Testis (tissue), 2 donors: ENCODE measurements at regions not wholly inside any gene's neighbourhood (a gene's known extent, or its start where the extent isn't known, plus 50 kb on each side); places are given as distances from the start of the nearest gene placed in this dataset.

ENCODE experiments used
- DNase-seq: peaks from one replicate; pipeline ENCODE4 v3.0.0-alpha.2; 2019
- H3K27ac ChIP-seq, 2 donors: fragments of 200-600 bp; sonication (generic); one replicate each; pipeline ENCODE4 v1.5.1; 2019
- H3K27me3 ChIP-seq: fragments of 200-600 bp; sonication (generic); one replicate; pipeline ENCODE4 v1.5.1; 2019
- H3K36me3 ChIP-seq: fragments of 200-600 bp; sonication (generic); one replicate; pipeline ENCODE4 v1.5.1; 2017; ENCODE audit warnings: low read depth; ENCODE audit errors: missing control alignments
- H3K4me1 ChIP-seq: fragments of 200-600 bp; sonication (generic); one replicate; pipeline ENCODE4 v1.5.1; 2019
- H3K4me3 ChIP-seq, 2 donors: fragments of 200-600 bp; sonication (generic); one replicate each; pipeline ENCODE4 v1.5.1; 2017 to 2019
- H3K9me3 ChIP-seq: fragments of 200-600 bp; sonication (generic); one replicate; pipeline ENCODE4 v1.5.1; 2017
- POLR2A ChIP-seq: fragments of 450-650 bp; IDR thresholded peaks from one replicate; pipeline ENCODE4 v1.6.1; 2017; ENCODE audit warnings: antibody characterized with exemption, mild to moderate bottlenecking, moderate library complexity
- WGBS, 2 donors: methylation state at CpG; one replicate each; pipeline ENCODE4 v1.1.5; 2018; 5-methylcytosine and 5-hydroxymethylcytosine counted together
- intact Hi-C: fragments of 100-400 bp; cut with DNase I; formaldehyde crosslinking; loops from one replicate; pipeline ENCODE4 v1.15.1; 2023; ENCODE audit warnings: low total_unique reads
- TF ChIP-seq, protein P1 (sequence below), 3 experiments: fragments of 450-650 bp in 2 of 3; fragments of 200-600 bp in 1 of 3; sonication (generic) in 1 of 3; IDR thresholded peaks; one replicate each; pipeline ENCODE4 v1.5.1; 2016 to 2019; ENCODE audit warnings: antibody characterized with exemption in 3 of 3, mild to moderate bottlenecking in 2 of 3, moderate library complexity in 1 of 3

DNA sequence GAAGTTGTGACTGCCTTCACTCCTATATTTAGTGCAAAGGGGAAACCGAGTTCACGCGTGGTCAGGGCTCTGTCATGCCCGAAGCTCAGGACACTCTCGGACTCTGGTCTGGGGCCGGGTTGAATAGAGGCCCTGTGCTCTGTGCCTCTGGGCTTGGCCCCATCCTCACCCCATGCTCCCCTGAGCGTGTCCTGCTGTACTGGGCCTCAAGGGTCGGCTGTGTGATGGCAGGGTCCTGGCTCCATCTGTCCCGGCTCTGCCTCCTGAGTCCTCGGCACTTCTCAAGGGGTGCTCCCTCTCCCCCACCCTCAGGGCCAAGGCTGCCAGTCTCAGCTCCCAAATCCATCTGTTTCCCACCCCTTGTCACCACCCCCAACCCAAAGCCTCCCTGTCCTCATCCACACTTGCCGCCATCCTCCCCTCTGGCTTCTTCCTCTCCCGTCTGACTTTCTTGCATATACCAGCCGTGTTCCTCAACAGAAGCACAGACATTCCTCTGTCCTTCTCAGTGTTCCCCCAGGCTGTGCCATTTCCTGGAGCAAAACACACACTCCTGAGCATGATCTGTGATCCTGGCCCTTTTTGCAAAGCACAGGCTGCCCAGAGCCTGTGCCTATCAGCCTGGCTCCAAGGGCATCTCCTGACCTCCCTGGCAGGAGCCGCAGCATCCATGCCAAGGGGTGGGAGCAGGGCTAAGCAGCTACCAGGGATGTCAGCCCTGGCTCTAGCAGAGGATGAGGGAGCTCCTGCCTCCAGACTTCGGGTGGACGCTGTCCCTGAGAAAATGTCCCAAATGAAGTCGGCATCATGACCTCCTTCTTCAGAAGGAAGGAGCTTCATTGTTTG, 64.2 kb upstream of the OTOS start:
- no peak for TF ChIP-seq POLR2A
- TF ChIP-seq, protein P1, sequence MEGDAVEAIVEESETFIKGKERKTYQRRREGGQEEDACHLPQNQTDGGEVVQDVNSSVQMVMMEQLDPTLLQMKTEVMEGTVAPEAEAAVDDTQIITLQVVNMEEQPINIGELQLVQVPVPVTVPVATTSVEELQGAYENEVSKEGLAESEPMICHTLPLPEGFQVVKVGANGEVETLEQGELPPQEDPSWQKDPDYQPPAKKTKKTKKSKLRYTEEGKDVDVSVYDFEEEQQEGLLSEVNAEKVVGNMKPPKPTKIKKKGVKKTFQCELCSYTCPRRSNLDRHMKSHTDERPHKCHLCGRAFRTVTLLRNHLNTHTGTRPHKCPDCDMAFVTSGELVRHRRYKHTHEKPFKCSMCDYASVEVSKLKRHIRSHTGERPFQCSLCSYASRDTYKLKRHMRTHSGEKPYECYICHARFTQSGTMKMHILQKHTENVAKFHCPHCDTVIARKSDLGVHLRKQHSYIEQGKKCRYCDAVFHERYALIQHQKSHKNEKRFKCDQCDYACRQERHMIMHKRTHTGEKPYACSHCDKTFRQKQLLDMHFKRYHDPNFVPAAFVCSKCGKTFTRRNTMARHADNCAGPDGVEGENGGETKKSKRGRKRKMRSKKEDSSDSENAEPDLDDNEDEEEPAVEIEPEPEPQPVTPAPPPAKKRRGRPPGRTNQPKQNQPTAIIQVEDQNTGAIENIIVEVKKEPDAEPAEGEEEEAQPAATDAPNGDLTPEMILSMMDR (IDR thresholded peaks at IDR 0.05): no peak
- Histone ChIP-seq H3K27me3 (no peaks in the 10 kb centered on the region), H3K36me3 (no peaks in the 10 kb centered on the region), H3K4me3 (no peak overlapping the region), H3K4me1 (no peaks in the 10 kb centered on the region), H3K9me3 (no peaks in the 10 kb centered on the region), H3K27ac (no peak overlapping the region)
- DNase-seq: no peak
- 71 to 84% methylated on average over 7 to 17 of the region's 17 CpGs for WGBS, 2 donors
- intact Hi-C loops: no loop called here

DNA sequence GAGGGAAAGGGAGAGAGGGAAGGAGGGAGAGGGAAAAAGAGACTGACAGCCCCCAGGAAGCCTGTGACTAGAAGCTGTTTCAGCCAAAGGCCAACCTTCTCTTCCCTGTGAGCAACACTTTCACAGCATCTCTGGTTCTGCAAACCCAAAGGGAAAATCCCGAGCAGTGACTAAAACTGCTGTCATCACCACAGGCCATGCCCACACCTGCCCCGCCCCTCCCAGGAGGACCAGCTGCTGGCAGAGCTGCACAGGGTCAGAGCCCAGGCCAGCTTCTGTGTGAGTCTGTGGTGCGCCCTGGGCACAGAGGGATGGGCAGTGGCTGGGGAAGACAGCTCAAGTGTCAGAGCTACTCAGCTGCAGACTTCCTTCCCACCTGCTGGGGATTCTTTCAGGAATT, 64.9 kb upstream of the OTOS start:
- intact Hi-C loops: no loop called here
- Histone ChIP-seq H3K36me3 (no peaks in the 10 kb centered on the region), H3K9me3 (no peaks in the 10 kb centered on the region), H3K4me3 (no peak overlapping the region), H3K27ac (no peak overlapping the region), H3K4me1 (no peaks in the 10 kb centered on the region), H3K27me3 (no peaks in the 10 kb centered on the region)
- 72 to 83% methylated on average over 3 of the region's 3 CpGs for WGBS, 2 donors
- DNase-seq: no peak
- TF ChIP-seq, protein P1 (IDR thresholded peaks at IDR 0.05): no peak
- no peak for TF ChIP-seq POLR2A

DNA sequence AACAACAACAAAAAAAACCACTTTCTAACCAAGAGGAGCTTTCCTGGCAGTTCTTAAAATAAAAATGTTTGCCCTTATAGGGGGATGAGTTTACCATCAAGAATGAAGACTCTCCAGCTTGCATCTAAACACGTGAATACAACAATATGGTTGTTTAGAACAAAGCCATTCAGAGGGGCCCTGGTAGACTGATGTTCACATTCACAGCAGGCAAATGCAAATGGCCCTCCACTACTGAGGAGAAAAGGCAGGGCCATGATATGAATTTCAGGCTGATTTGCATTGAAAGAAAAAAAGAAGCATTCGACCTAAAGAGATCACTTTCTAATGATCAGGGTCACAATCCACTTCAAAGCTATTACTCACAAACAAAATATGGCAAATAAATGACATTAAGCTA, 65.3 kb upstream of the OTOS start:
- intact Hi-C loops: no loop called here
- H3K9me3 ChIP-seq: no peaks in the 10 kb centered on the region
- TF ChIP-seq, protein P1 (IDR thresholded peaks at IDR 0.05): no peak
- no peak for TF ChIP-seq POLR2A
- H3K36me3 ChIP-seq: no peaks in the 10 kb centered on the region
- no peak for DNase-seq
- H3K4me3 ChIP-seq: no peak overlapping the region
- H3K27ac ChIP-seq: no peak overlapping the region
- WGBS, 2 donors: 64 to 68% methylated on average over 2 of the region's 2 CpGs
- no peaks in the 10 kb centered on the region for H3K27me3 ChIP-seq
- H3K4me1 ChIP-seq: no peaks in the 10 kb centered on the region

DNA sequence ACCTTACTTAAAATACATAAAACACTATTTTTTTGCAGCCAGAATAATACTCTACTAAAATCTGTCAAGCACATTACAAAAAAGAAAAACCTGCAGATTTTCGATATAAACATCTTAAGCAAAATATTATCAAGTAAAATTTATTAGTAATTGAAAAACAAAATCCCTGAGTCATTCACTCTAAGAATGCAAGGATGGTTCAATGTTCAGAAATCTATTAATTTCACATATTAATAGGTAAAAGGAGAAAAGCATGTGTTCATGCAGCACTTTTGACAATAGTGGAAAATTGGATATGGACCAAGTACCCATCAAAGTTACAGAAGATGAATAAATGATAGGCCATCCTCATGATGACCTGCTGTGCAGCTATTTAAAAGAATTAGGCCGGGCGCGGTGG, 66.2 kb upstream of the OTOS start:
- TF ChIP-seq POLR2A: no peak
- TF ChIP-seq, protein P1 (IDR thresholded peaks at IDR 0.05): no peak
- intact Hi-C loops: no loop called here

DNA sequence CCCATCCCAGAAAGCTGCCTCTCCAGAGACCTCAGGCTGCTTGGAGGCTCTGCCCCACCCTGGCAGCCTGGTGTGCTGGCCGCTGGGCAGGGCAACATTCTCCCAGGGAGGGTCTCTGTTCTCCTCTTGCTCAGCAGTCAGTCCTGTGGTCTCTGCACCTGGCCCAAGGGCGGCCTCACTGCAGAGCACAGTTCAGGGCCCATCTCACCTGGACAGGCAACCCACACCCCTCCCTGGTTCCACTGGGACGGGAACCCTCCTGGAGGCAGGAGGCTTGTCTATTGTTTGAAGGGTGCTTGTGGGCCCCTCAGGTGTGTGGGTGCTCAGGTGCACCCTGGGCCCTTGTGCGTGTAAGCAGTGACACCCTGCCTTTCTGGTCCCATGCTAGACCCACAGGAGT, 67.2 kb upstream of the OTOS start:
- H3K4me3 ChIP-seq: no peak overlapping the region
- H3K27me3 ChIP-seq: no peaks in the 10 kb centered on the region
- no peak overlapping the region for H3K27ac ChIP-seq
- H3K4me1 ChIP-seq: peaks cover under 1% of the 10 kb centered on the region
- intact Hi-C loops: no loop called here
- no peak for DNase-seq
- no peaks in the 10 kb centered on the region for H3K9me3 ChIP-seq
- 80 to 93% methylated on average over 2 to 4 of the region's 4 CpGs for WGBS, 2 donors
- H3K36me3 ChIP-seq: no peaks in the 10 kb centered on the region
- TF ChIP-seq, protein P1 (IDR thresholded peaks at IDR 0.05): no peak
- no peak for TF ChIP-seq POLR2A

More for the DNA sequence above, 66.2 kb upstream of the OTOS start:
- no peak for DNase-seq
- H3K4me1 ChIP-seq: no peaks in the 10 kb centered on the region
- H3K27ac ChIP-seq: no peak overlapping the region
- no peaks in the 10 kb centered on the region for H3K27me3 ChIP-seq
- H3K4me3 ChIP-seq: no peak overlapping the region
- 96 to 98% methylated on average over 4 of the region's 4 CpGs for WGBS, 2 donors
- no peaks in the 10 kb centered on the region for H3K9me3 ChIP-seq
- no peaks in the 10 kb centered on the region for H3K36me3 ChIP-seq
